CD4-positive, alpha-beta T cell (primary cell): ENCODE measurements at regions not wholly inside any gene's neighbourhood (a gene's known extent, or its start where the extent isn't known, plus 50 kb on each side); places are given as distances from the start of the nearest gene placed in this dataset.

Experiments used
- ATAC-seq: fragments of 200-7000 bp; cut with Tn5 transposase; one replicate; pipeline ENCODE4 v1.10.0; 2022; ENCODE audit warnings: mild to moderate bottlenecking; ENCODE audit not compliant: poor library complexity
- CTCF ChIA-PET: fragments of 350-600 bp; sonication (Branson Sonifier 250); formaldehyde crosslinking; loops from one replicate; lab custom pipeline; 2021; ENCODE audit warnings: antibody characterized with exemption, inconsistent platforms; lab: Charles Lee
- POLR2A ChIA-PET: fragments of 350-600 bp; sonication (Branson Sonifier 250); formaldehyde crosslinking; loops from one replicate; lab custom pipeline; 2021; ENCODE audit warnings: antibody characterized with exemption, inconsistent platforms; lab: Charles Lee
- DNase-seq, 14 experiments: peaks; one replicate each; pipeline ENCODE4 v3.0.0-alpha.2; 2013 to 2020; ENCODE audit warnings: mixed read lengths in 2 of 14
- H3K27ac ChIP-seq, 2 donors: one replicate each; pipeline versions ENCODE4 v1.5.1 to v1.7.0; 2013; ENCODE audit warnings: low read length in 2 of 2, low read depth in 1 of 2, mild to moderate bottlenecking in 1 of 2
- H3K27me3 ChIP-seq, 2 experiments: 1 replicate in 1 of 2; 2 replicates in 1 of 2; pipeline versions ENCODE4 v1.6.1 to v1.7.0; 2013; ENCODE audit warnings: low read length in 2 of 2, control low read depth in 1 of 2, mild to moderate bottlenecking in 1 of 2, moderate library complexity in 1 of 2; ENCODE audit not compliant: insufficient read depth in 2 of 2, control insufficient read depth in 1 of 2
- H3K36me3 ChIP-seq: one replicate; pipeline ENCODE4 v1.6.1; 2013; ENCODE audit warnings: low read length, control low read depth; ENCODE audit not compliant: insufficient read depth
- H3K4me1 ChIP-seq: one replicate; pipeline ENCODE4 v1.6.1; 2013; ENCODE audit warnings: low read length, control low read depth; ENCODE audit not compliant: insufficient read depth
- H3K4me3 ChIP-seq: one replicate; pipeline ENCODE4 v1.5.1; 2013; ENCODE audit warnings: mild to moderate bottlenecking, low read length, moderate library complexity
- H3K9me3 ChIP-seq, 2 experiments: 1 replicate in 1 of 2; 2 replicates in 1 of 2; pipeline versions ENCODE4 v1.6.1 to v1.7.0; 2013; ENCODE audit warnings: low read length in 2 of 2, mild to moderate bottlenecking in 2 of 2, control low read depth in 1 of 2, moderate library complexity in 1 of 2; ENCODE audit not compliant: control insufficient read depth in 1 of 2, insufficient read depth in 1 of 2
- H3K27ac Mint-ChIP-seq: one replicate; pipeline ENCODE4 v1.8.0; 2020; ENCODE audit warnings: mixed read lengths
- H3K27me3 Mint-ChIP-seq: one replicate; pipeline ENCODE4 v1.8.0; 2021; ENCODE audit warnings: mixed read lengths
- H3K36me3 Mint-ChIP-seq: one replicate; pipeline ENCODE4 v1.8.0; 2021; ENCODE audit warnings: low read depth, mixed read lengths
- H3K4me1 Mint-ChIP-seq: one replicate; pipeline ENCODE4 v1.8.0; 2021; ENCODE audit warnings: low read depth, mixed read lengths
- H3K4me3 Mint-ChIP-seq: one replicate; pipeline ENCODE4 v1.8.0; 2020; ENCODE audit warnings: mild to moderate bottlenecking, mixed read lengths
- H3K9me3 Mint-ChIP-seq: one replicate; pipeline ENCODE4 v1.8.0; 2020; ENCODE audit warnings: mixed read lengths
- intact Hi-C, 2 experiments: fragments of 100-400 bp; cut with DNase I in 1 of 2; cut with micrococcal nuclease in 1 of 2; formaldehyde crosslinking; loops; one replicate each; pipeline versions ENCODE4 v1.15.1 to v1.9.0; 2023 to 2025; cut with DNase I, micrococcal nuclease
- TF ChIP-seq, protein P1 (sequence below): fragments of 200-600 bp; IDR thresholded peaks from one replicate; pipeline ENCODE4 v1.8.0; 2022; ENCODE audit warnings: antibody characterized with exemption, mild to moderate bottlenecking

DNA sequence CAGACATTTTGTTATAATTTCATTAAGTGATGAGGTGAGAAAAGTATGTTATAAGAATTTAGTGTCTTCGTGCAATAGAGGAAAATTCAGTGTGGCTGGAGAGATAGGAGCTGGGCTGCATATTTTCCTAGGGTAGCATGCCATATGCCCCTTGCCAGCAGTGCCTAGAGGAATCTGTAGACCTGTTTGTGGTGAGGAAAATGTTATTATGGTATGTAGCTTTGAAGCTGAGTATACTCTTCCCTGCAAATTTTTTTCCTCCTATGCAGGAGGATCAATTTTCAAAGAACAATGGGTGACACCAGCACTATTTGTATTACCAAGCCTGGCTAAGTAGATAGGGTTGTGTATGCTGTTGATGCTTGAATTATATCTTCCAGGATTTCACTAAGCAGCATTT, 200.6 kb downstream of the EDEM1 start:
- DNase-seq (no peak), ATAC-seq (no peak)
- intact Hi-C loops = no loop called here
- no peak overlapping the region for H3K4me3 ChIP-seq
- H3K27me3 ChIP-seq = peaks cover 0 to 4% of the 10 kb centered on the region in 2 experiments
- ChIA-PET CTCF (no interaction called here), POLR2A (no interaction called here)
- Mint-ChIP-seq H3K9me3 (no peaks in the 10 kb centered on the region), H3K4me3 (no peak overlapping the region), H3K4me1 (no peaks in the 10 kb centered on the region), H3K27ac (no peak overlapping the region), H3K27me3 (peaks cover 18% of the 10 kb centered on the region), H3K36me3 (no peaks in the 10 kb centered on the region)
- H3K36me3 ChIP-seq = no peaks in the 10 kb centered on the region
- H3K9me3 ChIP-seq = peaks cover 0 to 5% of the 10 kb centered on the region in 2 experiments
- TF ChIP-seq, protein P1, sequence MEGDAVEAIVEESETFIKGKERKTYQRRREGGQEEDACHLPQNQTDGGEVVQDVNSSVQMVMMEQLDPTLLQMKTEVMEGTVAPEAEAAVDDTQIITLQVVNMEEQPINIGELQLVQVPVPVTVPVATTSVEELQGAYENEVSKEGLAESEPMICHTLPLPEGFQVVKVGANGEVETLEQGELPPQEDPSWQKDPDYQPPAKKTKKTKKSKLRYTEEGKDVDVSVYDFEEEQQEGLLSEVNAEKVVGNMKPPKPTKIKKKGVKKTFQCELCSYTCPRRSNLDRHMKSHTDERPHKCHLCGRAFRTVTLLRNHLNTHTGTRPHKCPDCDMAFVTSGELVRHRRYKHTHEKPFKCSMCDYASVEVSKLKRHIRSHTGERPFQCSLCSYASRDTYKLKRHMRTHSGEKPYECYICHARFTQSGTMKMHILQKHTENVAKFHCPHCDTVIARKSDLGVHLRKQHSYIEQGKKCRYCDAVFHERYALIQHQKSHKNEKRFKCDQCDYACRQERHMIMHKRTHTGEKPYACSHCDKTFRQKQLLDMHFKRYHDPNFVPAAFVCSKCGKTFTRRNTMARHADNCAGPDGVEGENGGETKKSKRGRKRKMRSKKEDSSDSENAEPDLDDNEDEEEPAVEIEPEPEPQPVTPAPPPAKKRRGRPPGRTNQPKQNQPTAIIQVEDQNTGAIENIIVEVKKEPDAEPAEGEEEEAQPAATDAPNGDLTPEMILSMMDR = no peak
- H3K27ac ChIP-seq = no peak overlapping the region
- no peaks in the 10 kb centered on the region for H3K4me1 ChIP-seq

DNA sequence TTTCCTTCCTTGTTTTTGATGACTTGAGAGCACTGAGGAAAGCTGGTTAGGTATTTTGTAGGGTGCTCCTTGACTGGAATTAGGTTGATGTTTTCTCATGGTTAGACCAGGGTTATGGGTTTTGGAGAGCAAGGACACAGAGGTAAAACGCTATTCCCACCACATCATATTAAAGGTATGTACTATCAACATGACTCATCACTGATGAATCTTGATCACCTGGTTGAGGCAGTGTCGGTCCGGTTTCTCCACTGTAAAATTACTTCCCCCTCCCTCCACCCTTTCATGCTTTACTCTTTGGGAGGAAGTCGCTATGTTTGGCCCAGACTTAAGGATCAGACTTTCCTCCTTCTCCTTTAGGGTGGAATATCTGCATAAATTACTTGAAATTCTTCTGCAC, 201.6 kb downstream of the EDEM1 start:
- Histone ChIP-seq H3K36me3 (no peaks in the 10 kb centered on the region), H3K27me3 (peaks cover 0 to 4% of the 10 kb centered on the region in 2 experiments), H3K9me3 (no peaks in the 10 kb centered on the region), H3K4me1 (no peaks in the 10 kb centered on the region), H3K4me3 (no peak overlapping the region), H3K27ac (no peak overlapping the region)
- ATAC-seq (no peak), DNase-seq (no peak)
- H3K9me3 Mint-ChIP-seq = no peaks in the 10 kb centered on the region
- no peak overlapping the region for H3K4me3 Mint-ChIP-seq
- POLR2A ChIA-PET = no interaction called here
- H3K27ac Mint-ChIP-seq = no peak overlapping the region
- no peaks in the 10 kb centered on the region for H3K4me1 Mint-ChIP-seq
- no peaks in the 10 kb centered on the region for H3K36me3 Mint-ChIP-seq
- intact Hi-C loops = no loop called here
- H3K27me3 Mint-ChIP-seq = peaks cover 18% of the 10 kb centered on the region
- CTCF ChIA-PET = interaction anchor here (0.7 kb wide), 1 partner anchor 10 kb away, joined by 3 read pairs; no protein-coding TSS in a partner anchor
- TF ChIP-seq, protein P1 = no peak

DNA sequence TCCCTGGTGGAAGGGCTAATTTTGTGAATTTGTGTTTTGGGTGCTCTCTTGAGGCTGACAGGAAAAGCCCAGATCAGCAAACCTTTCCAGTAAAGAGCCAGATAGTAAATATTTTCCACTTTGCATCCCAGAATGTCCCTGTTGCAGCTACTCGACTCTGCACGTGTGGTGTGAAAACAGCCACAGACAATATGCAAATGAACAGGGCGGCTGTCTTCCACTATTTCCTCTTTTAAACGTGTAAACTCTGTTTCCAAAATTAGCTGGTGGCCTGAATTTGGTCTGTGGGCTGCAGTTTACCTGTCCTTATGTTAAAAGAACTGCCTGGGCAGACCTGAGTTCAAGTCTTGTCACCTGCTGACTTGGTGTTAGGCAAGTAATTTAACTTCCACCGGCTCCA, 202.7 kb downstream of the EDEM1 start:
- Histone ChIP-seq H3K4me3 (no peak overlapping the region), H3K4me1 (no peaks in the 10 kb centered on the region), H3K36me3 (no peaks in the 10 kb centered on the region), H3K27me3 (peaks cover 0 to 4% of the 10 kb centered on the region in 2 experiments), H3K27ac (no peak overlapping the region), H3K9me3 (no peaks in the 10 kb centered on the region)
- no peak overlapping the region for H3K4me3 Mint-ChIP-seq
- no peak overlapping the region for H3K27ac Mint-ChIP-seq
- H3K27me3 Mint-ChIP-seq = peaks cover 16% of the 10 kb centered on the region
- intact Hi-C loops = no loop called here
- ChIA-PET CTCF (no interaction called here), POLR2A (no interaction called here)
- H3K4me1 Mint-ChIP-seq = no peaks in the 10 kb centered on the region
- H3K9me3 Mint-ChIP-seq = no peaks in the 10 kb centered on the region
- DNase-seq (no peak), ATAC-seq (no peak)
- TF ChIP-seq, protein P1 = no peak
- no peaks in the 10 kb centered on the region for H3K36me3 Mint-ChIP-seq
